ENCODE measurements at regions not wholly inside any gene's neighbourhood (a gene's known extent, or its start where the extent isn't known, plus 50 kb on each side); places are given as distances from the start of the nearest gene placed in this dataset.

- TF ChIP-seq, protein P1, sequence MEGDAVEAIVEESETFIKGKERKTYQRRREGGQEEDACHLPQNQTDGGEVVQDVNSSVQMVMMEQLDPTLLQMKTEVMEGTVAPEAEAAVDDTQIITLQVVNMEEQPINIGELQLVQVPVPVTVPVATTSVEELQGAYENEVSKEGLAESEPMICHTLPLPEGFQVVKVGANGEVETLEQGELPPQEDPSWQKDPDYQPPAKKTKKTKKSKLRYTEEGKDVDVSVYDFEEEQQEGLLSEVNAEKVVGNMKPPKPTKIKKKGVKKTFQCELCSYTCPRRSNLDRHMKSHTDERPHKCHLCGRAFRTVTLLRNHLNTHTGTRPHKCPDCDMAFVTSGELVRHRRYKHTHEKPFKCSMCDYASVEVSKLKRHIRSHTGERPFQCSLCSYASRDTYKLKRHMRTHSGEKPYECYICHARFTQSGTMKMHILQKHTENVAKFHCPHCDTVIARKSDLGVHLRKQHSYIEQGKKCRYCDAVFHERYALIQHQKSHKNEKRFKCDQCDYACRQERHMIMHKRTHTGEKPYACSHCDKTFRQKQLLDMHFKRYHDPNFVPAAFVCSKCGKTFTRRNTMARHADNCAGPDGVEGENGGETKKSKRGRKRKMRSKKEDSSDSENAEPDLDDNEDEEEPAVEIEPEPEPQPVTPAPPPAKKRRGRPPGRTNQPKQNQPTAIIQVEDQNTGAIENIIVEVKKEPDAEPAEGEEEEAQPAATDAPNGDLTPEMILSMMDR (IDR thresholded peaks at IDR 0.05), result no peak
- TF ChIP-seq POLR2A (IDR thresholded peaks at IDR 0.05), result no peak
Observed at GRCh38 chr12:94832105-94832504, 171.4 kb downstream of the NDUFA12 start.
